ENCODE measurements at regions not wholly inside any gene's neighbourhood (a gene's known extent, or its start where the extent isn't known, plus 50 kb on each side); places are given as distances from the start of the nearest gene placed in this dataset.
"Not testable (repeated sequence)": the region's sequence is repeated elsewhere in the genome, so short reads cannot be mapped to it uniquely, and the experiment has no call there.

DNA sequence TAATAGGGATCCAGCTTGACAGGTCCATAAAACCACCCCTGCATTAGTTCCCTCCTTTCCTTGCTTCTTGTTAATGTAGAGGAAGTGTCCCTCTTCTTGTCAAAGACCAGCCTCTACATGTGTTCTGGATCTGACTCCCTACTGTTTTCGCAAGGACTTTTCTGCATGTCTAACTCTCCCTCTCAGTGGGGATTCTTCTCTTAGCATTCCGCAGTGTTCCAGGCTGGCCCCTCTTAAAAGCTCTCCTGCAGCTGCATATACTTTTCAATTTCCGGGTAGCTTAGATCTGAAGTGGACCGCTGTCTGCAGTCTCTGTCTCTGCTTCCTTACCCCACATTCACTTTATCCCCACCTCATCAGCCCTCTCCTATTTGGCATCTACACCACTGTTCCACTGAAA lies 96.1 kb upstream of the MAN1A1 start:
- DNase-seq (ENCODE audit: extremely low read depth, low read depth), result no peak

DNA sequence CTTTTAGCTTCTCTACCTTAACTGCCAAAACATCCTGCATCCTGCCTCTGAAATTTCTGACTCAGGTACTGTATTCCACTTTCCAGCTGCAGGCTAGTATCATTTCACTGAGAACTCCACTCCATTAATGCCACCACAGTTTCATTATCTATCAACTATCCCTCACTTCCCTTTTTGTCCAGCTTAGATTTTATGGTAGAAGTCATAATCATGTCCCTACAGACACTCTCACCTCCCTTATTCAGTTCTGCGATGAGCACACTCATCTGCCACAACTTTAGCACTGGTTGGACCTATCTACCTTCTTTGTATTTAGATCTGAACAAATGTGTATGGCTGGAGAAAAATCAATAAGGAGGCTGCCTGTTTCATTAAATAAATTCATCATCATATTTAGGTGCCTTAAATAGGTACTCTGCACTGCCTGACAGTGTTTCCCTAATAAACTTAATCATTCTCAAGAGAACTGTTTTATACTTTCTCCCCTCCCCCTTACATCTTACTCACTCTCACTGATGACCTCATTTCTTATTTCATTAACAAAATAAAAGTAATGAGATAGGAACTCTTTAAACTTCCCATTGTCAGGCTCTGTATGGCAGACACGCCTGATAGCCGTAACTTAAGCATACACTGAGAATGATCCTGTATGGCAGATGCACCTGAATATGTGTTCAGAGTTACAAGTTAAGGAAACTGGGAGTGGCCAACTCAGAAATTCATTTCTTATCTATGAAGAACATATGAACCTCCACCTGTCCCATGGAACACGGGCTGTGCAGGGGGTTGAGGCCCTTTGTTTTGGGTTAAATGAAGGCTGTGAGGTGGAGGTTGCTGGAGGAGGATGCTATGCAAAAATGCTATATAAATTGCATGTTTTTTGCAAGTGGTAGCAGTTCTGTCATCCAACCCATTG lies 95.3 kb upstream of the MAN1A1 start:
- DNase-seq (ENCODE audit: extremely low read depth, low read depth), result no peak

DNA sequence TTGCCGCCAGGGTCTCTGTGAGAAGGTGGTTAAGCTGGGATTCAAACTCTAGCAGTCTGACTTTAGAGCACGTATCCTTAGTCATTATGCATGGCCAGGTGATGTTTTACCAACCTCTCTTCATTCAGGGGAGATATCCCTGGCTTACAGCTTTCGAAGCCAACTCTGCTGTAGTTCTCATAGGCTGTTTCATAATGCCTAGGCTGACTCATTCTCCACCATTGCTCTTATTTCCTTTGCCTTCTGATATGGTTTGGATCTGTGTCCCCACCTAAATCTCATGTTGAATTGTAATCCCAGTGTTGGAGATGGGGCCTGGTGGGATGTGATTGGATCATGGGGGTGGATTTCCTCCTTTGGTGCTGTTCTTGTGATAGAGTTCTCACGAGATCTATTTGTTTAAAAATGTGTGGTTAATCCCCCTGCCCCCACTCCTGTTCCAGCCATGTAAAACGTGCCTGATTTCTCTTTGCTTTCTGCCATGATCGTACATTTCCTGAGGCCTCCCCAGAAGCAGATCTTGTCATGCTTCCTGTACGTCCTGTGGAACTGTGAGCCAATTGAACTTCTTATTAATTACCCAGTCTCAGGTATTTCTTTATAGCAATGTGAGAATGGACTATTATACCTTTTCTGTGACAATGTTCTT lies 94.6 kb upstream of the MAN1A1 start:
- DNase-seq (ENCODE audit: extremely low read depth, low read depth), result no peak

DNA sequence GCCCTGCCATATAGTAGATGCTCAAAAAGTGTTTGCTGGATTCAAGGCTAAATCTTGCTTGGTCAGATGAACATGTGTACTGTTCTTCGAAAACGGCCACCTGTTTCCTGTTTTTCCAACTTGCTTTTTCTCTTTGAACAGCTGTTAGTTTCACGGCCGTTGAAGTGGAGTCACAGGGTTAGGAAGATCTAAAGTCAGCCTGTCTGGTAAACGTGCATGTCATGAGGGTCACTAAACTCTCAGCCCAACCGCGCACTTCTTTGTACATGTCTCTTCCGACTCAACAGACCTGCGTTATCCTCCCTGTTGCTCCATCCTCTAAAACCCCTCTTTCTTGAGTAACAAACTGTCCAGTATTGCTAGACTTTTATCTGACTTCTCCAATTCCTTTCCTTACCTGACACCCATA lies 93.2 kb upstream of the MAN1A1 start:
- no peak for DNase-seq (ENCODE audit: extremely low read depth, low read depth)

DNA sequence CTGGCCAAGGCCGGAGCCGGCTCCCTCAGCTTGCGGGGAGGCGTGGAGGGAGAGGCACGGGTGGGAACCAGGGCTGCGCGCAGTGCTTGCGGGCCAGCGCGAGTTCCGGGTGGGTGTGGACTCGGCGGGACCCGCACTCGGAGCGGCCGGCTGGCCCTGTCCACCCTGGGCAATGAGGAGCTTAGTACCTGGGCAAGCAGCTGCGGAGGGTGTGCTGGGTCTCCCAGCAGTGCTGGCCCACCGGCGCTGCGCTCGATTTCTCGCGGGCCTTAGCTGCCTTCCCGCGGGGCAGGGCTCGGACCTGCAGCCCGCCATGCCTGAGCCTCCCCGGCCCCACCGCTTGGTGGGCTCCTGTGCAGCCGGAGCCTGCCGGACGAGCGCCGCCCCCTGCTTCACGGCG lies 91.4 kb upstream of the MAN1A1 start:
- DNase-seq (ENCODE audit: extremely low read depth, low read depth), result no peak

DNA sequence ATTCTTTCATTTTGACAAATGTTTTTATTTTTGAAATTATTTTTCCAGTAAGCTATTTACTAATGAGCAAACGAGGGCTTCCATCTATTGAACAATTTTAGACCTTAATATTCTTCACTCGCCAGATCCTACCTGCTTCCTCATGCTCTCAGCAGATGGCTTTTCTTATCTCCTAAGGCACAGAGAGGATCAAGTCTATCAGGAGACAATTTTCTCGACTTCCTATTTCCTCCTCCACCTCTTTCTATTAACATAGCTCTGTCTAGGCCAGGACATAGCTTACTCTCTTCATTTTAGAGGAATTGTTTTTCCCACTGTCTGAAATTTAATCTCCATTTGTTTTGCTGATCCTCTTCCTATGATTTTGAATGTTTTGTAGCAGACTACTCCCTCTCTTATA lies 87.0 kb upstream of the MAN1A1 start:
- no peak for DNase-seq (ENCODE audit: extremely low read depth, low read depth)

DNA sequence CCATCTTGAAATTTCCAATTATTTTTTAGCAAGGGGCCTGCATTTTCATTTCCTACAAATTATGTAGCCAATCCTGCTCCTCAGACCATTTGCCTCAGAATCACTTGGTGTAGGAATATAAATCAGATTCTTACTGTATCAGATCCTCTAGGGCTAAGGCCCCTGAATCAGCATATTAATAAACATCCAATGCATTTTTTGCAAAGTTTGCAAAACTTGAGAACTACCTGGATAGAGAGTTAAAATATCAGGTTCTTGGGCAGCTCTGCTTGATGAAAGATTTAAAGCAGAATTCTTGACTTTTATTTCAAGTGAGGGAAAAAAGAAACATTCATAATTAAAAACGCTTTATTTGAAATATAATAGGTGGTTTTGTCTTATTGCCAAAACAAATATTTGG lies 82.2 kb upstream of the MAN1A1 start:
- DNase-seq (ENCODE audit: extremely low read depth, low read depth), result no peak

DNA sequence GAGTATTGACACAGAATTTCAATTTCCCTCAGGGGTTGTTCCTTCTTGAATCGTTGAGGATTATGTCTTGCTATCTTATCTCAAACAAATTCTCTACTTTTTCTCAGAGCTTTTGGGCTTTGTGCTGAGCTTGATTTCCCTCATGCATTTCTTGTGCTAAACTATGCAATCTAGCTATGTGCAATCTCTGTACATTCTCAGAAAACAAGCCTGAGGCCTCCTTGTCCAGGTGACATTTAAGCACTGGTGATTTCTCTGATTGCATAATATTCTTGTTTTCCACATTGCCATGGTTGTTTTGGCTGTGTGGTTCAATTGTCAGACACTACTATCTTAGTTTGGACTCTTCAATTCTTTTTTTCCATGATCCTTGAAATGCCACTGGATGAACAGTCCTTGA lies 81.2 kb upstream of the MAN1A1 start:
- no peak for DNase-seq (ENCODE audit: extremely low read depth, low read depth)

DNA sequence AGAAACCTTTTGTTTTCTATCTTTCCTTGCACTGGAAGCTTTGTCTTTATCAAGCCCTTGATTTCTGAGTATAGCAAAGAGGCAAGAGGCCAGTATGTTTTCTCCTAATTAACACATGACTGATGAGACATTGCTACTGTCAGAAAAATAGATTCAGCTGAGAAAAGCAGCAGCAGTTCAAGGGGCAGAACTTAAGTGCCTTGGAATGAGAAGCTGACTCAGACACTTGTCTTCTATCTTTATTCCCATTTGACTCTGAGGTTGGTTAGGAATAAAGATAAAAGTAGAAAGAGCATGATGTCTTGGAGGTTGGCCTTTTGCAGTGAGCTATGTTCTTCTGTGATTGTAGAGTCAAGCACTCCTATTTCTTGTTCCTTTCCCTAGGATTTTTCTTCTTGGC lies 79.1 kb upstream of the MAN1A1 start:
- DNase-seq (ENCODE audit: extremely low read depth, low read depth), result no peak

DNA sequence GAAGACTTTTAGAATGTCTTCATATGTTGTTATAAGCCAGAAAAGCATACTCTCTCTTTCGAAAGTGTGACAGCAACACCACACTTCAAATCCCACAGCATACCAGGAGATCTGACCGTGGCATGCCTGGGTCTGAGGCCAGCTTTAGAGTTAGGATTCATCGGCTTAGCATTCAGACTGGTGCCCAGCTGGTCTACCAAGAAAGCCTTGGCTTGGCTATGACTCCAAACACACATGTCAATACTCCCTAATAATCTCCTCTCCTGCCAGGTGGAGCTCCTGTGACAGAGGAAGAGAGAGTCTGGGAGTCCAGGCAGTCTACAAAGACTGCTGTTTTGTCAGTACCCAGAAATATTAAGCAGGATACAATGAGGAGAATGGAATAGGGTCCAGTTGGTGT lies 77.1 kb upstream of the MAN1A1 start:
- DNase-seq (ENCODE audit: extremely low read depth, low read depth), result no peak

DNA sequence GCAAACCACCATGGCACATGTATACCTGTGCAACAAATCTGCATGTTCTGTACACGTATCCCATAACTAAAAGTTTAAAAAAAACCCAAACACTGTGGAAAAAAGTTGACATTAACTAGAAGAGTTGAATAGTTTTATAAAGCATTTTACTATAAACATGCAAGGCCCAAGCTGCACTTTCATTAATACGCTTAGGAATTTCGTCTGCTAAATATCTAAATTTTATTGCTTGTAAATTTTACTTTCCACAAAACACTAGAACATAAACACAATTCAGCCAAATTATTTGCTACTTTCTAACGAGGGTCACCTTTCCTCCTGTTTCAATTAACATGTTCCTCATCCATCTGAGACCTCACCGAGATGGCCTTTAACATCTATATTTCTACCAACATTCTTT lies 74.4 kb upstream of the MAN1A1 start:
- no peak for DNase-seq (ENCODE audit: extremely low read depth, low read depth)

DNA sequence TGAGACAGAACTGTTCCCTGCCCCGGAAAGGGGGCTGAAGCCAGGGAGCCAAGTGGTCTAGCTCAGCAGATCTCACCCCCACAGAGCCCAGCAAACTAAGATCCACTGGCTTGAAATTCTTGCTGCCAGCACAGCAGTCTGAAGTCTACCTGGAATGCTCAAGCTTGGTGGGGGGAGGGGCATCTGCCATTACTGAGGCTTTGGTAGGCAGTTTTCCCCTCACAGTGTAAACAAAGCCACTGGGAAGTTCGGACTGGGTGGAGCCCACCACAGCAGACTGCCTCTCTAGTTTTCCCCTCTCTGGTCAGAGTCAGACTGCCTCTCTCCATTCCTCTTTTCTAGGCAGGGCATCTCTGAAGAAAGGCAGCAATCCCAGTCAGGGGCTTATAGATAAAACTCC lies 68.5 kb upstream of the MAN1A1 start:
- DNase-seq (ENCODE audit: extremely low read depth, low read depth), result not testable (repeated sequence)

DNA sequence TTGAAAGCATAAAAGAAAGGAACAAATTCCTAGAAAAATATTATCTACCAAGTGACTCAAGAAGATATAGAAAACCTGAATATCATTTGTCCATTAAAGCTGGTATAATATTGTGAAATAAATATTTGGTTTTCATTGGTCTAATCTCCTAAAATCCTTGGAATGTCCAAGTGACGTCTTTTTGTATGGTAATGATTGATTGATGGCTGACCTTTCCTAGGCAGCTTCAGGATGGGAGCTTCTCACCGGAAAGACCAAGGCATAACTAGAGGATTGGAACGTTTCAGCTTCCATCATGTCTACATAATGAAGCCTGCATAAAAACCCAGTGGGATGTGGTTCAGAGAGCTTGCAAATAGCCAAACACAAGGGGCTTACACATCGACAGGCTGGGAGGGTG lies 57.6 kb upstream of the MAN1A1 start:
- no peak for DNase-seq (ENCODE audit: extremely low read depth, low read depth)

DNA sequence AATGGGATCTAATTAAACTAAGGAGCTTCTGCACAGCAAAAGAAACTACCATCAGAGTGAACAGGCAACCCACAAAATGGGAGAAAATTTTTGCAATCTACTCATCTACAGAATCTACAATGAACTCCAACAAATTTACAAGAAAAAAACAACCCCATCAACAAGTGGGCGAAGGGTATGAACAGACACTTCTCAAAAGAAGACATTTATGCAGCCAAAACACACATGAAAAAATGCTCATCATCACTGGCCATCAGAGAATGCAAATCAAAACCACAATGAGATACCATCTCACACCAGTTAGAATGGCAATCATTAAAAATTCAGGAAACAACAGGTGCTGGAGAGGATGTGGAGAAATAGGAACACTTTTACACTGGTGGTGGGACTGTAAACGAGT lies 55.6 kb upstream of the MAN1A1 start:
- DNase-seq (ENCODE audit: extremely low read depth, low read depth), result not testable (repeated sequence)

Small RNA genes in the stretch of these regions (small RNA-seq; reads per million reads assigned to genes)
- 0 reads per million in 2 experiments for gene COX6A1P3
- 0.06 to 0.76 reads per million in 2 experiments for gene MIR3144
- 0.04 to 0.23 reads per million in 2 experiments for gene RNA5SP215
- gene RNU6-214P, result 0 reads per million in 2 experiments
